IPS DF 19.7 (cell line): ENCODE measurements at regions not wholly inside any gene's neighbourhood (a gene's known extent, or its start where the extent isn't known, plus 50 kb on each side); places are given as distances from the start of the nearest gene placed in this dataset.

Experiments
- DNase-seq: peaks from one replicate; pipeline ENCODE4 v3.0.0-alpha.2; 2013; ENCODE audit warnings: low read depth, low spot score

GRCh38 chr12:24724814-24725213, 224.1 kb downstream of the BCAT1 start:
- no peak for DNase-seq

GRCh38 chr12:24723759-24724158, 225.1 kb downstream of the BCAT1 start:
- DNase-seq, result no peak

DNA sequence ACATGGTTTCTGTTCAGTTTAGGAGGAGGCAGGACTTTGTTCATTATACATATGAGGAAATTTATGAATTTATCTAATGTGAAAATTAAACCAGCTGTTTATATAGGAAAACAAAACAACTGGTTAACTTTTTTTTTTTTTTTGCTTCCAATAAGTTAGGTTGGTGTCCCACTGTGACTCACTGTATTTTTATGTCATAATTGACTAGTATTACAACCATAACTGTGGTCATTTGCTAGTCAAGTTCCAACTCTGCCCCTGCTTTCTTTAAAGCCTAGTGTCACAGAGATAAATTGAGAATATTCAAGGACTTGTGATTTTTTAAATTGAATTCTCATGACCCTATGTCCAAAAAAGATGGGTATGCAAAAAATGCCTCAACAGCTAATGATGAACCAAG, 227.7 kb downstream of the BCAT1 start:
- no peak for DNase-seq

DNA sequence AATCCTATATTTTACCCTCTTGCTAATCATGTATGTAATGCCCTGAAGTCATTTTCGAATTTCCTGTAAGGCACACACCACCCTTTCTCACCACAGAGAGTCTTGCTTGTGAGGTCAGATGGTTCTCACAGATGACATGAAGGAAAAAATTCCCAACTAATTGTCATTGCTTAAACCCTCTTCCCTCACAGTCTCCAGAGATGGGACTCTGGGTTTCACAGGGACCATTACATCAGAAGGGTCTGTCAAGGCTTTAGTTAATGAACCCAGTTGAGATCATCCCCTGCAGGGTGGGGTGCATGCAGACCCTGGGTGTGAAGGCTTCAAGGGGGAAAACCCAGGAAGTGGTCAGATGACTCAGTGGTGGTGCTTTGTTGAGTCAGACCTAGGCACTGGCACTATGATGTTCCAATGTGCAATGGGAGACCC, 229.6 kb downstream of the BCAT1 start:
- no peak for DNase-seq

DNA sequence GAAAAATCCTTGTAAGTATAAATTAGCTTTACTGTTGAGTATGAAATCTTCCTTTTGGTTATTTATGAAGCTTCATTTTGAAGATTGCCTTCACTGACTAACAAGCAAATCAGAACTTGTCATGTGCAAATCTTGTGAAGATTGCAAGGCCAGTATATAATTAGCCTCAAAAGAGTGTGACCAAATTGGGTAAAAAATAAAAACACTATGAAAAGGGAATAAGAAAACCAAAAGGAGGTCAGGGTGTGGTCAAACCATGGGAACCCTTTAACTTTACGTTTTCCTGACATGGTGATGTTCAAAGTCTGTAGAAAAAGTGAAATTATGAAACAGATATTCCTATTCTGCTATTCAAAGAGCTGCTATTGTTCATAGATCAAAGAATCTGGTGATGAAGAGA, 230.3 kb downstream of the BCAT1 start:
- no peak for DNase-seq

DNA sequence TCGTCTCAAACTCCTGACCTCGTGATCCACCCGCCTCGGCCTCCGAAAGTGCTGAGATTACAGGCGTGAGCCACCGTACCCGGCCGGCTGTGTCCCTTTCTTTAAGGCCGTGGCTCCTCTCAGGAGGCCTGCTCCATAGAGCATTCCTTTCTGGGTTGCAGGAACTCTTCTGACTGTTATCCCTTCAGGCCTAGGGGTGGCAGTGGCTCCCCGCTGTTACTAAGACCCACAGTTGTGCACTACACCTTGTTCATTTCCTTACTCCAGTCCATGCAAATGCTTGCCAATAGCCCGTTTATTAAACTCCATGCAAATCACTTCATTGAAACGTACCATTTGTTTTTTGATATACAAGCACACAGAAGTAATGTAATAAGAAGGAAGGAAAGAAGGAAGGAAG, 234.7 kb downstream of the BCAT1 start:
- no peak for DNase-seq

DNA sequence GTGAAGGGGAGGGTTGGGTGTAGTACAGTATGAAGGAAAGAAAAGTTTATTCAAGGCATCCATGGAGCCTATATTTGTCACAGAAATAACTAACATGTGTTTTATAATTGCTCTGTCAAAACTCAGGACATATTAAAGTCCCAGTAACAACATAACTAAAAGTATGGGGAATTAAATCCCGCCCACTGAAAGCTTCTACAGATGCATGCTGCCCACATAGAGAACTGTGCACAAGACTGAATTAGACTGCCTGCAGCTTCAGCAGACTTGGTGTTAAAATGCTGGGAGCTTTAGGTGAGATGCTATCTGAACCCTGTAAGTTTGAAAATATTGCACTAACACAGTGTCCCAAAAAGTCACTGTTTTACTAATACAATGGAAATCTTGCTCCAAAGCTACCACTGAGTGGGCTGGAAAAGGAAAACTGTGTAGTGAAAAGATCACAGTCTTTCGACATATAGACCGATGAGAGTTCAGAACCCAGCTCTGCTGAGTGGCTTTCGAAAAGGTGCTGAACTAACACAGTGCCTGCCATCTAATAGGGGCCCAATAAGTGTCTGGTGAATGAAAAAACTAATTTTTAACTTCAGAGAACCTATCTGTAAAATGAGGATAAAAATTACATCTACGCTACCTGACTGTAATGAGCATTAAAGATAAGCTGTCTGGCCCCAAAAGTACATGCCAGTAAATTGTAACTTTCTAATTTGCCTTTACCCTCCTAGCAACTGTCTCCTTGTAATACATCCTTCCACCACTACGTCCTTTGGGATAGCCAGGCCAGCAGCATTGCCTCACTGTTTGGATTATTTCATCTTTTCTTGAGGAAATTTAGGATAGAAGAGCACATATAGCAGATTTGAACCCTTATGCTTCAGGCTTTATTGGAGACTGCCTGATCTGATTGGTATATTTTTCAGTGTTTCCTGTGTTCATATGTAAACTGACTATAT, 237.6 kb downstream of the BCAT1 start:
- DNase-seq, result no peak

DNA sequence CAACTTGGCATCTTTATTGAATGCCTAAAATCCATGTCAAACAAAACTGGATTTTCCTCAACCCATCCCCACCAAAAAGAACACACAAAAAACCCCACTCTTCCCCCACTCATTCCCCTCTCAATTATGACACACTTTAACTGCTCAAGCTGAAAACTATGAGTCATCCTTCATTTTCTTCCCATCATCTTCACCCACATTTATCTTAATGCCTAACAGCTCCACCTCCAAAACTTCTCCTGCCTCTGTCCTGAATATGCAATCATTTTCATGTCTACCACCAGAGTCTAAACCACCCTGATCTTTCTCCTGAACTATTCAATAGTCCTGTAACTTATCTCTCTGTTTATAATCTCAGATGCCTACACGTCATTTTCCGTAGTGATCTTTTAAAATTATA, 239.7 kb downstream of the BCAT1 start:
- DNase-seq, result no peak

DNA sequence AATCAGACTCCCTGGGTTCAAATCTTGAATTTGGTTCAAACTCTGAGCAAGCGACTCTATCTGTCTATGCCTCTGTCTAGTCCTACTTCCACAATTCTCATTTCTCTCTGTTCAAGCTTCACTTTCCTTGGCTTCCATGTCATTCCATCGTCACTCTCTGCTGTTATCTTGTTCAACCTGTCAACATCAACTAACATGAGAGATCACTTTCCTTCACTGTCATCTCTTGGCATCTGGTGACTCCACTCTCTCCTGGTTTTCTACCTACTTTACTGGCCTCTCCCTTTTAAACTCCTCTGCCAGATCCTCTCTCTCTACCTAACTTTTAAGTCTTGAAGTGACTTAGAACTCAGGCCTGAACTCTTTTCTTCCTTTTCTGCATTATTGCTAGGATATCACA, 240.2 kb downstream of the BCAT1 start:
- no peak for DNase-seq

- no peak for DNase-seq
These were observed 240.9 kb downstream of the BCAT1 start for GRCh38 chr12:24708043-24708442.

GRCh38 chr12:24707334-24707733, 241.6 kb downstream of the BCAT1 start:
- DNase-seq, result no peak

- no peak for DNase-seq
These were observed 243.1 kb downstream of the BCAT1 start for GRCh38 chr12:24705741-24706358.

- DNase-seq, result no peak
These were observed 243.7 kb downstream of the BCAT1 start for GRCh38 chr12:24705216-24705615.

DNA sequence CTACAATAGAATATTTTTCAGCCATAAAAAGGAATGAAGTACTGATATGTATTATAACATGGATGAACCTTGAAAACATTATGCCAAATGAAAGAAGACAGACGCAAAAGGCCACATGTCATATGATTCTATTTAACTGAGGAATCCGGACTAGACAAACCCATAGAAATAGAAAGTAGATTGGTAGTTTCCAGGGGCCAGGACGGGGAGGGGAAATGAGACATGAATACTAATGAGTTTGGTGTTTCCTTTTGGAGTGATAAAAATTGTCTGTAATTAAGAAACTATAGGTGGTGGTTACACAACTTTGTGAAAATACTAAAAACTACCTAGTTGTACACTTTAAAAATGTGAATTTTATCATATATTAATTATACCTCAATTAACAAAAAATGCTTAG, 247.6 kb downstream of the BCAT1 start:
- no peak for DNase-seq

- no peak for DNase-seq
These were observed 249.9 kb downstream of the BCAT1 start for GRCh38 chr12:24698972-24699371.

GRCh38 chr12:24697769-24698168, 251.1 kb downstream of the BCAT1 start:
- no peak for DNase-seq

DNA sequence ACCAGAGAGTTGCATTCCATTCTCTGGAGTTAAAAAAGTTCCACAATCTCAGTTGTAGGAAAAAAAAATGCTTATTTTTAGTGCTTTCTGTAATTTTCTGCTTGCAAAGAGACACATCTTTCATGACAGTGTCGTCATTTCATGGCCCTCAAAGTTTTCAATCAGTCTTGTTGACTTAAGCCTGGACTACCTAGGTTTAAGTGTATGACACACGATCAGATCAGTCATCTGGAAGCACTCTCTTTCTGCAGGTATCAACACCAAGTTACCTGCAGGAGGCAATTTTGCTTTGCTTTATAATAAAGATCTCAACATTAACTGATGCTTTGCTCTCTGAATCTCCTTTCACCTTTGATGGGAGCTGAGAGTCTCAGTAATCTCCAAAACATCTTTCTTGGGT, 251.6 kb downstream of the BCAT1 start:
- DNase-seq, result no peak

- no peak for DNase-seq
These were observed 252.1 kb downstream of the BCAT1 start for GRCh38 chr12:24696800-24697199.

DNA sequence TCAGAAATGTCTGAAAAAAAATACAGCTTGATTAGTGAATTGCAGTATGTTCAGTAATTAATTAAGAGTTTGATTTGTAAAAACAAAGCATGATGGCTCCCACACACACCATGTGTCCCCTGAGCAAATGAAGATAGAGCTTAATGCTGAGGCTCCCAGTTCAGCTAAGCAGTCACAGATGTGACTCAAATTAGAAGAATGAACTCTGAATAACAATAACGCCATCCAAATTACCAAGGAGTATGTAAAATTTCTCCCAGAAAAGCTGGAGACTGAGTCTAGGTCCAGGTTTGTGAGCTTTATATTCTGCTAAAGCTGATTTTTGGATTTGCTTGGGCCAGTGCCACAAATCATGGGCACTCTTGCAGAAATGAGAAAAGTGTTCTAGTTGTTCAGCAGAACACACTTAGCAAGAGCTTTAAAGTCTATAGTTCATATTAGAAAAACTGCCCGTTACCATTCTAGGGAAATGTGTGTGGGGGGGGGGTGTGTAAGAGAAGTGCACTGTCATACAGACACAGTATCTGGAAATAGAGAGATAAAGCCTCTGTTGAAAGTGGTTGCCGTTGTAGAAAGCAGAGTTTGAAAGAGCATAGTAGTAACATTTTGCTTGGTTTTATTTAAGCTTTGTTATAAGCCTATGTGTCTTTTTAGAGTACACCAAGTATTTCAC, 253.1 kb downstream of the BCAT1 start:
- no peak for DNase-seq

DNA sequence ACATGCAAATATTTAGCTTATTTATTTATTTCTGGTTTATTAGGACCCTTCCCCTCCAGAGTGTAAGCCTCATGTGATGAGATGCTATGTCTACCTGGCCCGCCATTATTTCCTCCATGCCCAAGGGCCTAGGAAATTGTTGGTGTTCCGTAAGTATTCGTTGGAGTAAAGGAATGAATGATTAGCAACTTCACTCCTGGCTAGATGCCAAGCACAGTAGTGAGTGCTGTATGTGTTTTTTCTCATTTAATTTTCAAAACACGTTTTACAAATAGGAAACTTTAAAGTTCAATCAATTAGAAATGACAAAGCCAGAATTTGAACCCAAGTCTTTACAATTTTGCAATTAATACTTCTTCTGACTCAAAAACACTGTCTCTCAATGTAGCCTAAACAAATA, 253.8 kb downstream of the BCAT1 start:
- no peak for DNase-seq

DNA sequence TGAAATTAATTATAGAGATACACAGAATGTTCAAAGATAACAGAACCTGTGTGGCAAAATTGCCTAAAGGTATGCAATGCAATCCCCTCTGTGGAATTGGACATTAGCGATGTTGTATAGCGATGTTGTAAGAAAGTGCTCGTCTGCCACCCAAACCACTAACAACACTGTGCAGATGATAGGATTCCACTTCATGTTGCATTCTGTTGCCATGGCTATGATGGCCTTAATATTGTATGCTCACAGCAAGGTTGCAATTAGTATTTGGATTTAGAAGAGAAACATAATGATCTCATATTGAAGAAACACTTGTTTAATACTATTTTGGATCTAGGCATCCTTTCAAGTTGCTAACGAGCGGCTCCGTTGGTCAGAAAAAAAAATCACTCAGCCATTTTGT, 260.3 kb downstream of the BCAT1 start:
- DNase-seq, result no peak

- DNase-seq, result no peak
These were observed 267.3 kb downstream of the BCAT1 start for GRCh38 chr12:24681570-24681969.

- DNase-seq, result no peak
These were observed 269.8 kb downstream of the BCAT1 start for GRCh38 chr12:24679126-24679525.
